Prostate gland (tissue), 2 donors: ENCODE measurements at regions not wholly inside any gene's neighbourhood (a gene's known extent, or its start where the extent isn't known, plus 50 kb on each side); places are given as distances from the start of the nearest gene placed in this dataset.

Experiments used
- DNase-seq: peaks from one replicate; pipeline ENCODE4 v3.0.0-alpha.2; 2019; ENCODE audit warnings: low spot score
- H3K27ac ChIP-seq, 2 donors: fragments of 200-600 bp; sonication (generic); 2 replicates each; pipeline ENCODE4 v1.5.1; 2017 to 2019
- H3K27me3 ChIP-seq: fragments of 200-600 bp; sonication (generic); replicated peaks from 2 replicates; pipeline ENCODE4 v1.5.1; 2019; ENCODE audit not compliant: insufficient read depth
- H3K36me3 ChIP-seq, 2 donors: fragments of 200-600 bp; sonication (generic); 1 replicate in 1 of 2; 2 replicates in 1 of 2; pipeline versions ENCODE4 v1.5.1 to v1.8.1; 2017 to 2019
- H3K4me1 ChIP-seq: fragments of 200-600 bp; sonication (generic); replicated peaks from 2 replicates; pipeline ENCODE4 v1.5.1; 2019
- H3K4me3 ChIP-seq, 2 donors: fragments of 200-600 bp; sonication (generic); 2 replicates each; pipeline ENCODE4 v1.5.1; 2017 to 2019
- H3K9me3 ChIP-seq: fragments of 200-600 bp; sonication (generic); 2 replicates; pipeline ENCODE4 v1.5.1; 2017
- POLR2A ChIP-seq: fragments of 450-650 bp; IDR thresholded peaks from one replicate; pipeline ENCODE4 v1.6.1; 2016; ENCODE audit warnings: antibody characterized with exemption, mild to moderate bottlenecking
- POLR2AphosphoS5 ChIP-seq: sonication (generic); formaldehyde crosslinking; IDR thresholded peaks from one replicate; pipeline ENCODE4 v1.6.1; 2017; ENCODE audit warnings: antibody characterized with exemption
- WGBS: methylation state at CpG from one replicate; pipeline ENCODE4 v1.1.5; 2018; 5-methylcytosine and 5-hydroxymethylcytosine counted together
- intact Hi-C: fragments of 100-400 bp; cut with DNase I; formaldehyde crosslinking; loops from one replicate; pipeline ENCODE4 v1.14.2; 2022
- TF ChIP-seq, protein P1 (sequence below), 4 experiments: fragments of 200-600 bp in 2 of 4; fragments of 450-650 bp in 2 of 4; sonication (generic) in 2 of 4; IDR thresholded peaks; 1 replicate in 3 of 4; 2 replicates in 1 of 4; pipeline ENCODE4 v1.5.1; 2016 to 2019; ENCODE audit warnings: antibody characterized with exemption in 4 of 4, mild to moderate bottlenecking in 2 of 4, moderate library complexity in 2 of 4

DNA sequence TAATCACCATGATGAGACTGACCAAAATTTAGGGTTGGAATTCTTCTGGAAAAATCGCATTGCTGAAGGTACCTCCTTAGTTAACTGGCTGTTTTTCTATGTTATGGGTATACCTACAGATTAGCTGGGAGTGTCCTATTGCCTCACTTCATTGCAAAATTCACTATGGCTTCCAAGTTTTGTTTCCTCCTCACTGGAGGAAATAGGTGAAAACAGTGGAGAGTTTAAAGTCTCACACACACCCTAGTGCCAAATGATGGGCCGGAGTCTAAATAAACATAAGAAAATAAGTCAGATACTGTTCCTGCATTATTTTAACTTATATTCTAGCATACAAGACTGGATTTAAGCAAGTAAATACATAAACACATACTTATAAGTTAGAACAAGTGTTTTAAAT, 98.2 kb downstream of the AHR start:
- Histone ChIP-seq H3K27me3 (no peaks in the 10 kb centered on the region), H3K27ac (no peak overlapping the region), H3K4me3 (no peak overlapping the region), H3K36me3 (no peaks in the 10 kb centered on the region), H3K9me3 (no peaks in the 10 kb centered on the region), H3K4me1 (no peaks in the 10 kb centered on the region)
- no peak for TF ChIP-seq POLR2A
- no peak for TF ChIP-seq POLR2AphosphoS5
- DNase-seq, result no peak
- 97% methylated on average over 2 of the region's 2 CpGs for WGBS
- intact Hi-C loops, result no loop called here

DNA sequence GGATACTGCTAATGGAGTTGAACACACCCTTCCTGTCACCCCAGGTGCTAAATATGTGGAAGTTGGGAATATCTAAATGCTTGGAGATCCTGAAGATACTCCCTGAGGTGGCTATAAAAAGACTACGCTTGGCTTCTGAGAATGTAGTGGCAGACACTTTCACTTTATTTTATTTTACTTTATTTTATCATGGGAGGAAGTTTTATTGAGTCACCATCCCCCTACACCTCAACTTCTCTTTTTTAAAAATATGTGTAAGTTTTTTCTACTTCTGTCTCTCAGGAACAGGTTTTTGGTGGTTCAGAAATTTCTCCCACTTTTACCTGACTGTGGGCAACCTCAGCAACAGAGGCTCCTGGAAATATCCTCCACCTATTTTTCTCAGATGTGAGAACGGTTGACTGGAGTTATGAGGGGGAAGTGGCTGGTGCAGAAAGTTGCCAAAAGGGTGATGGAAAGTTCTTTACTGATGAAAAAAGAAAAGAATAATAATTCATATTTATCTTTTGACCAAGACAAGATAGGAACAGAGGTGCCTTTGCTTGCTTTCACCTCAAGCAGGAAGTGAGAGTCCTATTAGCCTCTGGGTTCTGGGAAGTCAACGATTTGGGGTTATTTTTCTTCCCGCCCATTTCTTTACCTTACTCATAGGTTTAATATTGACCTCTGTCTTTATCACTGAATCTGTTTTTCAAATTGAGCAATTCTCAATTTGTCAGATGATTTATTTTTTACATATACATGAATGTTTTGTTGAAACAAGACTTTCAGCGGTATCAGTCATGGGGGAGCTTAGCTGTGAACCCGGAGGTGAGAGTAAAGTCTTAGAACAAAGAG, 103.6 kb downstream of the AHR start:
- WGBS, result 88% methylated on average over 6 of the region's 6 CpGs
- H3K27ac ChIP-seq, result no peak overlapping the region
- H3K9me3 ChIP-seq, result no peaks in the 10 kb centered on the region
- no peak overlapping the region for H3K4me3 ChIP-seq
- intact Hi-C loops, result no loop called here
- TF ChIP-seq POLR2AphosphoS5 (no peak), POLR2A (no peak)
- TF ChIP-seq, protein P1, sequence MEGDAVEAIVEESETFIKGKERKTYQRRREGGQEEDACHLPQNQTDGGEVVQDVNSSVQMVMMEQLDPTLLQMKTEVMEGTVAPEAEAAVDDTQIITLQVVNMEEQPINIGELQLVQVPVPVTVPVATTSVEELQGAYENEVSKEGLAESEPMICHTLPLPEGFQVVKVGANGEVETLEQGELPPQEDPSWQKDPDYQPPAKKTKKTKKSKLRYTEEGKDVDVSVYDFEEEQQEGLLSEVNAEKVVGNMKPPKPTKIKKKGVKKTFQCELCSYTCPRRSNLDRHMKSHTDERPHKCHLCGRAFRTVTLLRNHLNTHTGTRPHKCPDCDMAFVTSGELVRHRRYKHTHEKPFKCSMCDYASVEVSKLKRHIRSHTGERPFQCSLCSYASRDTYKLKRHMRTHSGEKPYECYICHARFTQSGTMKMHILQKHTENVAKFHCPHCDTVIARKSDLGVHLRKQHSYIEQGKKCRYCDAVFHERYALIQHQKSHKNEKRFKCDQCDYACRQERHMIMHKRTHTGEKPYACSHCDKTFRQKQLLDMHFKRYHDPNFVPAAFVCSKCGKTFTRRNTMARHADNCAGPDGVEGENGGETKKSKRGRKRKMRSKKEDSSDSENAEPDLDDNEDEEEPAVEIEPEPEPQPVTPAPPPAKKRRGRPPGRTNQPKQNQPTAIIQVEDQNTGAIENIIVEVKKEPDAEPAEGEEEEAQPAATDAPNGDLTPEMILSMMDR (IDR thresholded peaks at IDR 0.05), result no peak
- H3K4me1 ChIP-seq, result no peaks in the 10 kb centered on the region
- no peaks in the 10 kb centered on the region for H3K36me3 ChIP-seq
- no peak for DNase-seq
- no peaks in the 10 kb centered on the region for H3K27me3 ChIP-seq

DNA sequence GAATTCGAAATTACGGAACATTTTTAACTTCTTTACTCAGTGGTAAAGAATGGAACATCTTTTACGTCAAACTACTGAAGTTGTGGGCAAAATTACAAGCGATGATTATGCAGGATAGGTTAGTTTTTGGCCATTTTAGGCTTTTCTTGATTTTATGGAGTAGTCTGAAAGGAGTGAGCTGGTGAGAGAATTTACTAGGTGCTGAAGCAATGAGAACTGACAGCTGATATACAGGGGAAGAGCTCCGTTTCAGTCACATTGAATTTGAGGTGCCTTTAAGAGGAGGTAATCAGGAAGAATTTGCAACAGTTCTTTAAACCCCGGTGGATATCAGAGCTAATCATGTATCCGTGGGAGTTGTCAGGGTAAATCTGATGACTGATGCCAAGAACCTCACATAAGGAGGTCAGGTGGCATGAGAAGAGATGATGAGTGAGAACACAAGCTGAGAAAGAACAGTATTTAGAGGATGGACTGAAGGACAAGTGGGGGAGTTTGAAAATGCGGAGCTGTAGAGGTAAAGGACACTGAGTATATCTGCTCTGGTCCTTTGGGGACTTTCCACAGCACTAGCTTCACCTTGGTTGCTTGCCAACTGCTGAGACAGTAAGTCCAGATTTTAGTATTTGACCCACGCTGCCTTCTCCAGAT, 104.3 kb downstream of the AHR start:
- Histone ChIP-seq H3K36me3 (no peaks in the 10 kb centered on the region), H3K4me1 (no peaks in the 10 kb centered on the region), H3K9me3 (no peaks in the 10 kb centered on the region), H3K4me3 (no peak overlapping the region), H3K27me3 (no peaks in the 10 kb centered on the region), H3K27ac (no peak overlapping the region)
- WGBS, result 81% methylated on average over 9 of the region's 9 CpGs
- no peak for DNase-seq
- TF ChIP-seq POLR2A, result no peak
- no peak for TF ChIP-seq POLR2AphosphoS5
- TF ChIP-seq, protein P1 (IDR thresholded peaks at IDR 0.05), result no peak
- intact Hi-C loops, result no loop called here

DNA sequence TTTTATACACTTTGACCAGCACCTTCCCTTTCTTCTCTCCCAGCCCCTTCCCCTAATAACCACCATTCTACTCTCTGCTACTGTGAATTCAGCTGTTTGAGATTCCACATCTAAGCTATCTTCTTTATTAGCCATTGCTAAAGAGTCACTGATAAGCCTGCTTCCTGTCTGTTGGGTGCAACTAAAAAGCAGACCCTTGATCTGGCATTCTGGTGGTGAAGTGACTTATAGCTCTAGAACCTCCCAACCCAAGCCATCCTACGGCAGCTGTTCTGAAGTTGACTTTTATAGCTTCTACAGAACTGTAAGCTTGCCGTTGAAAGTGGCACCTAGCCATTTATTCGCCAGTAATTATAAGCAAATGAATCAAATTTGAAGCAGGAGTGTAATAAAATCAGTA, 105.6 kb downstream of the AHR start:
- no peak for DNase-seq
- WGBS, result 5% methylated on average over 3 of the region's 3 CpGs
- H3K27me3 ChIP-seq, result no peaks in the 10 kb centered on the region

DNA sequence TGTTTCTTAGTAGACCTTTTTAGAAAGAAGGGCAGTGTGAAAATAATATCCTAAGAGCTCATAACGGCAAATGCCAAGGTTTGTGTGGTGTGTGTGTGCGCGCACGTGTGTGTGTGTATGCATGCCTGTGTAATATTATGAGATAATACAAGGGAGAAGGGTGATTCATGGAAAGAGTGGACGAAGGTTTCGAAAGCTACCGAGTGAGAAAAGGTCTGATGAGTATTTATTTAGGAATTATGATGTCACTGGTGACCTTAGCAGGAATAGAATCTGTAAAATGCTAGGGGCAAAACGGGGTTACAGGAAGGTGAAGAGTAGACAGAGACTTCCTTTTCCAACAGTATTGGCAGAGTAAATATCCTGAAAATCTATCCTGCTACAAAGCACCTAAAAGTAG, 107.3 kb downstream of the AHR start:
- no peaks in the 10 kb centered on the region for H3K27me3 ChIP-seq
- no peaks in the 10 kb centered on the region for H3K4me1 ChIP-seq
- DNase-seq, result no peak
- intact Hi-C loops, result no loop called here
- H3K27ac ChIP-seq, result no peak overlapping the region
- H3K4me3 ChIP-seq, result no peak overlapping the region
- TF ChIP-seq POLR2A, result no peak
- no peak for TF ChIP-seq POLR2AphosphoS5
- TF ChIP-seq, protein P1 (IDR thresholded peaks at IDR 0.05), result no peak
- 63% methylated on average over 8 of the region's 8 CpGs for WGBS
- H3K9me3 ChIP-seq, result no peaks in the 10 kb centered on the region
- H3K36me3 ChIP-seq, result no peaks in the 10 kb centered on the region

More for the DNA sequence above, 105.6 kb downstream of the AHR start:
- Histone ChIP-seq H3K4me3 (no peak overlapping the region), H3K9me3 (no peaks in the 10 kb centered on the region), H3K4me1 (no peaks in the 10 kb centered on the region), H3K27ac (no peak overlapping the region), H3K36me3 (no peaks in the 10 kb centered on the region)
- TF ChIP-seq, protein P1 (IDR thresholded peaks at IDR 0.05), result no peak
- TF ChIP-seq POLR2A (no peak), POLR2AphosphoS5 (no peak)
- intact Hi-C loops, result no loop called here
